ENCODE measurements at regions not wholly inside any gene's neighbourhood (a gene's known extent, or its start where the extent isn't known, plus 50 kb on each side); places are given as distances from the start of the nearest gene placed in this dataset.

GRCh38 chr13:106797081-106797640, 229.2 kb upstream of the ARGLU1 start:
- POLR2A ChIA-PET (ENCODE audit: low non-redundant PET) = no interaction called here
- CTCF ChIA-PET = interaction anchor here (0.7 kb wide), 1 partner anchor 596 kb away, joined by 8 read pairs; no protein-coding TSS in a partner anchor
- BruUV-seq (replicated peaks) = no TSS peak

GRCh38 chr13:106796280-106797047, 228.5 kb upstream of the ARGLU1 start:
- Histone ChIP-seq H3K4me3 (ENCODE audit: low read depth, low read length, poor library complexity, severe bottlenecking) (no peak overlapping the region), H3K9me3 (ENCODE audit: low read depth, low read length, poor library complexity, severe bottlenecking) (no peaks in the 10 kb centered on the region), H3K27me3 (replicated peaks; ENCODE audit: insufficient read depth, low read depth, low read length, poor library complexity) (peaks cover 42% of the 10 kb centered on the region), H3K4me1 (ENCODE audit: insufficient read depth, low read length, poor library complexity, severe bottlenecking) (no peaks in the 10 kb centered on the region), H3K36me3 (ENCODE audit: insufficient read depth, low read length, poor library complexity, severe bottlenecking) (no peaks in the 10 kb centered on the region), H3K27ac (ENCODE audit: low read depth, low read length, poor library complexity, severe bottlenecking) (no peak overlapping the region)
- TF ChIP-seq, protein P1, sequence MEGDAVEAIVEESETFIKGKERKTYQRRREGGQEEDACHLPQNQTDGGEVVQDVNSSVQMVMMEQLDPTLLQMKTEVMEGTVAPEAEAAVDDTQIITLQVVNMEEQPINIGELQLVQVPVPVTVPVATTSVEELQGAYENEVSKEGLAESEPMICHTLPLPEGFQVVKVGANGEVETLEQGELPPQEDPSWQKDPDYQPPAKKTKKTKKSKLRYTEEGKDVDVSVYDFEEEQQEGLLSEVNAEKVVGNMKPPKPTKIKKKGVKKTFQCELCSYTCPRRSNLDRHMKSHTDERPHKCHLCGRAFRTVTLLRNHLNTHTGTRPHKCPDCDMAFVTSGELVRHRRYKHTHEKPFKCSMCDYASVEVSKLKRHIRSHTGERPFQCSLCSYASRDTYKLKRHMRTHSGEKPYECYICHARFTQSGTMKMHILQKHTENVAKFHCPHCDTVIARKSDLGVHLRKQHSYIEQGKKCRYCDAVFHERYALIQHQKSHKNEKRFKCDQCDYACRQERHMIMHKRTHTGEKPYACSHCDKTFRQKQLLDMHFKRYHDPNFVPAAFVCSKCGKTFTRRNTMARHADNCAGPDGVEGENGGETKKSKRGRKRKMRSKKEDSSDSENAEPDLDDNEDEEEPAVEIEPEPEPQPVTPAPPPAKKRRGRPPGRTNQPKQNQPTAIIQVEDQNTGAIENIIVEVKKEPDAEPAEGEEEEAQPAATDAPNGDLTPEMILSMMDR (conservative IDR thresholded peaks at IDR 0.05; ENCODE audit: low read depth, low read length) = no peak
- no peak for TF ChIP-seq EZH2 (IDR thresholded peaks at IDR 0.05; ENCODE audit: borderline replicate concordance, low read depth, low read length, poor library complexity, severe bottlenecking)
- DNase-seq (ENCODE audit: low spot score) = no peak
- intact Hi-C loops (cut with micrococcal nuclease; ENCODE audit: unreplicated experiment) = no loop called here
- no TSS peak for BruUV-seq (replicated peaks)
- POLR2A ChIA-PET (ENCODE audit: low non-redundant PET) = no interaction called here
- CTCF ChIA-PET = no interaction called here

More at GRCh38 chr13:106797081-106797640, 229.2 kb upstream of the ARGLU1 start:
- Histone ChIP-seq H3K4me1 (ENCODE audit: insufficient read depth, low read length, poor library complexity, severe bottlenecking) (no peaks in the 10 kb centered on the region), H3K4me3 (ENCODE audit: low read depth, low read length, poor library complexity, severe bottlenecking) (no peak overlapping the region), H3K36me3 (ENCODE audit: insufficient read depth, low read length, poor library complexity, severe bottlenecking) (no peaks in the 10 kb centered on the region), H3K27ac (ENCODE audit: low read depth, low read length, poor library complexity, severe bottlenecking) (no peak overlapping the region), H3K27me3 (replicated peaks; ENCODE audit: insufficient read depth, low read depth, low read length, poor library complexity) (peaks cover 46% of the 10 kb centered on the region), H3K9me3 (ENCODE audit: low read depth, low read length, poor library complexity, severe bottlenecking) (no peaks in the 10 kb centered on the region)
- intact Hi-C loops (cut with micrococcal nuclease; ENCODE audit: unreplicated experiment) = no loop called here
- TF ChIP-seq EZH2 (IDR thresholded peaks at IDR 0.05; ENCODE audit: borderline replicate concordance, low read depth, low read length, poor library complexity, severe bottlenecking) = no peak
- TF ChIP-seq, protein P1 (conservative IDR thresholded peaks at IDR 0.05; ENCODE audit: low read depth, low read length) = no peak
- no peak for DNase-seq (ENCODE audit: low spot score)

- no TSS peak for BruUV-seq (replicated peaks)
- peaks cover 39% of the 10 kb centered on the region for H3K27me3 ChIP-seq (replicated peaks; ENCODE audit: insufficient read depth, low read depth, low read length, poor library complexity)
- POLR2A ChIA-PET (ENCODE audit: low non-redundant PET) = no interaction called here
- no peak overlapping the region for H3K27ac ChIP-seq (ENCODE audit: low read depth, low read length, poor library complexity, severe bottlenecking)
- TF ChIP-seq, protein P1 (conservative IDR thresholded peaks at IDR 0.05; ENCODE audit: low read depth, low read length) = no peak
- no peak for TF ChIP-seq EZH2 (IDR thresholded peaks at IDR 0.05; ENCODE audit: borderline replicate concordance, low read depth, low read length, poor library complexity, severe bottlenecking)
- no peak for DNase-seq (ENCODE audit: low spot score)
- no peaks in the 10 kb centered on the region for H3K4me1 ChIP-seq (ENCODE audit: insufficient read depth, low read length, poor library complexity, severe bottlenecking)
- no peaks in the 10 kb centered on the region for H3K9me3 ChIP-seq (ENCODE audit: low read depth, low read length, poor library complexity, severe bottlenecking)
- no peaks in the 10 kb centered on the region for H3K36me3 ChIP-seq (ENCODE audit: insufficient read depth, low read length, poor library complexity, severe bottlenecking)
- intact Hi-C loops (cut with micrococcal nuclease; ENCODE audit: unreplicated experiment) = no loop called here
- no peak overlapping the region for H3K4me3 ChIP-seq (ENCODE audit: low read depth, low read length, poor library complexity, severe bottlenecking)
- CTCF ChIA-PET = no interaction called here
Observed at GRCh38 chr13:106795847-106796246, 227.9 kb upstream of the ARGLU1 start.

Data from A673 (cell line).